HepG2 (cell line): ENCODE measurements at regions not wholly inside any gene's neighbourhood (a gene's known extent, or its start where the extent isn't known, plus 50 kb on each side); places are given as distances from the start of the nearest gene placed in this dataset.

Experiments
- ATAC-seq: fragments of 200-7000 bp; cut with Tn5 transposase; 3 replicates; pipeline ENCODE4 v1.9.1; 2020; ENCODE audit warnings: mild to moderate bottlenecking, moderate library complexity
- BruUV-seq: library from RNA; stranded (reverse); fragments of 400-500 nt; replicated peaks from 2 replicates; lab custom pipeline; 2021; lab: Mats Ljungman, UMichigan
- CTCF ChIA-PET: fragments of 300-600 bp; formaldehyde crosslinking; extraction: SDS; loops from one replicate; lab custom pipeline; 2021; ENCODE audit warnings: low total read pairs, inconsistent platforms, low intra/inter-chr PET ratio; lab: Yijun Ruan, JAX
- POLR2A ChIA-PET: fragments of 350-600 bp; sonication (Branson Sonifier 250); formaldehyde crosslinking; loops from one replicate; lab custom pipeline; 2020; ENCODE audit warnings: antibody characterized with exemption, inconsistent platforms; lab: Yijun Ruan, JAX
- DNase-seq: peaks from one replicate; pipeline ENCODE4 v3.0.0-alpha.2; 2015; ENCODE audit warnings: low spot score
- FAIRE-seq: peaks from 3 replicates; lab custom pipeline; 2011; peaks lifted over from hg19 to GRCh38; lab: Jason Lieb, UNC
- H2AFZ ChIP-seq: one replicate; pipeline ENCODE4 v1.6.1; 2011; ENCODE audit warnings: low read length, inconsistent platforms
- H3K27ac ChIP-seq: fragments of 300-600 bp; 3 replicates; pipeline ENCODE4 v1.8.0; 2011; ENCODE audit warnings: mixed run types, mild to moderate bottlenecking, mixed read lengths, low read length, inconsistent platforms; ENCODE audit not compliant: insufficient read depth; ENCODE audit errors: extremely low read length
- H3K27me3 ChIP-seq, 2 experiments: fragments of 200-600 bp in 1 of 2; 2 replicates in 1 of 2; 3 replicates in 1 of 2; pipeline versions ENCODE4 v1.6.0 to v1.8.0; 2011; ENCODE audit warnings: low read length in 2 of 2, mild to moderate bottlenecking in 2 of 2, moderate library complexity in 2 of 2, inconsistent platforms in 1 of 2; ENCODE audit not compliant: insufficient read depth in 2 of 2, control insufficient read depth in 1 of 2
- H3K36me3 ChIP-seq, 2 experiments: fragments of 200-600 bp in 1 of 2; replicated peaks in 1 of 2; 2 replicates in 1 of 2; 3 replicates in 1 of 2; pipeline versions ENCODE4 v1.5.1 to v1.8.0; 2011; ENCODE audit warnings: low read length in 2 of 2, inconsistent platforms in 1 of 2; ENCODE audit not compliant: insufficient read depth in 2 of 2, control insufficient read depth in 1 of 2
- H3K4me1 ChIP-seq: 2 replicates; pipeline ENCODE4 v1.5.1; 2012; ENCODE audit warnings: low read length, inconsistent platforms; ENCODE audit not compliant: insufficient read depth
- H3K4me2 ChIP-seq: 2 replicates; pipeline ENCODE4 v1.6.0; 2011; ENCODE audit warnings: low read depth, low read length, inconsistent platforms
- H3K4me3 ChIP-seq, 3 experiments: fragments of 200-600 bp in 1 of 3; sonication (generic), shearing (Covaris generic) in 1 of 3; replicated peaks in 1 of 3; 2 replicates each; pipeline ENCODE4 v1.5.1; 2011 to 2016; ENCODE audit warnings: low read length in 3 of 3, inconsistent platforms in 2 of 3, low read depth in 2 of 3, mild to moderate bottlenecking in 2 of 3, control low read depth in 1 of 3, mixed read lengths in 1 of 3; ENCODE audit not compliant: insufficient read depth in 1 of 3
- H3K79me2 ChIP-seq: one replicate; pipeline ENCODE4 v1.6.1; 2011; ENCODE audit warnings: low read length, inconsistent platforms; ENCODE audit not compliant: insufficient read depth
- H3K9ac ChIP-seq: 2 replicates; pipeline ENCODE4 v1.6.0; 2011; ENCODE audit warnings: mild to moderate bottlenecking, low read depth, low read length, inconsistent platforms; ENCODE audit not compliant: insufficient read depth
- H3K9me3 ChIP-seq: 2 replicates; pipeline ENCODE4 v1.5.1; 2012; ENCODE audit warnings: mild to moderate bottlenecking, low read length
- H4K20me1 ChIP-seq: 2 replicates; pipeline ENCODE4 v1.6.0; 2011; ENCODE audit warnings: inconsistent platforms, mild to moderate bottlenecking, low read length, moderate library complexity; ENCODE audit not compliant: insufficient read depth
- GATAD2A ChIP-seq: IDR thresholded peaks from 2 replicates; pipeline ENCODE4 v1.6.1; 2016
- GPN1 ChIP-seq: sonication (generic); formaldehyde crosslinking; IDR thresholded peaks from 2 replicates; pipeline ENCODE4 v1.5.1; 2020; ENCODE audit warnings: missing genetic modification reagents, borderline replicate concordance
- PITX1 ChIP-seq: sonication (generic); formaldehyde crosslinking; IDR thresholded peaks from 2 replicates; pipeline ENCODE4 v1.5.1; 2020; ENCODE audit warnings: mild to moderate bottlenecking, missing genetic modification reagents
- PLRG1 ChIP-seq: fragments of 450-650 bp; conservative IDR thresholded peaks from 2 replicates; pipeline ENCODE4 v1.6.1; 2016
- REST ChIP-seq, 2 experiments: IDR thresholded peaks; 2 replicates each; pipeline ENCODE4 v1.6.1; 2011 to 2012; ENCODE audit warnings: low read length in 2 of 2, borderline replicate concordance in 1 of 2, low read depth in 1 of 2, mild to moderate bottlenecking in 1 of 2, moderate library complexity in 1 of 2
- RFX3 ChIP-seq: IDR thresholded peaks from 2 replicates; pipeline ENCODE4 v1.6.1; 2016; ENCODE audit warnings: missing biosample characterization, missing genetic modification reagents
- USF2 ChIP-seq, 2 experiments: sonication (generic) in 1 of 2; formaldehyde crosslinking in 1 of 2; IDR thresholded peaks; 2 replicates each; pipeline versions ENCODE4 v1.5.1 to v1.6.1; 2011 to 2020; ENCODE audit warnings: borderline replicate concordance in 1 of 2, low read depth in 1 of 2, low read length in 1 of 2, mild to moderate bottlenecking in 1 of 2, missing genetic modification reagents in 1 of 2, moderate library complexity in 1 of 2
- YEATS4 ChIP-seq: sonication (generic); formaldehyde crosslinking; IDR thresholded peaks from 2 replicates; pipeline ENCODE4 v1.4.0; 2020; ENCODE audit warnings: missing genetic modification reagents, borderline replicate concordance
- ZBTB43 ChIP-seq: sonication (generic); formaldehyde crosslinking; conservative IDR thresholded peaks from 2 replicates; pipeline ENCODE4 v1.4.0; 2020; ENCODE audit warnings: missing genetic modification reagents
- ZMAT3 ChIP-seq: sonication (generic); formaldehyde crosslinking; conservative IDR thresholded peaks from 2 replicates; pipeline ENCODE4 v1.7.0; 2021; ENCODE audit warnings: missing genetic modification reagents
- ZNF276 ChIP-seq: sonication (generic); formaldehyde crosslinking; IDR thresholded peaks from 2 replicates; pipeline ENCODE4 v1.4.0; 2020; ENCODE audit warnings: mild to moderate bottlenecking, low read depth, missing genetic modification reagents
- ZNF691 ChIP-seq: sonication (generic); formaldehyde crosslinking; IDR thresholded peaks from 2 replicates; pipeline ENCODE4 v1.4.0; 2020; ENCODE audit warnings: missing genetic modification reagents, low read depth, mild to moderate bottlenecking, borderline replicate concordance
- ZSCAN29 ChIP-seq: sonication (generic); formaldehyde crosslinking; conservative IDR thresholded peaks from 2 replicates; pipeline ENCODE4 v1.4.0; 2020; ENCODE audit warnings: mild to moderate bottlenecking, missing genetic modification reagents
- WGBS: methylation state at CpG from one replicate; pipeline ENCODE4 v1.1.6; 2017; ENCODE audit warnings: low lambda C conversion rate; 5-methylcytosine and 5-hydroxymethylcytosine counted together
- in situ Hi-C: cut with HindIII; loops from 2 replicates; pipeline ENCODE4 v1.10.0; 2017; ENCODE audit warnings: low pct_unique_long_range_greater_than_20kb; ENCODE audit not compliant: extremely low pct_ligation_motif_present
- intact Hi-C: fragments of 100-400 bp; cut with micrococcal nuclease; formaldehyde crosslinking; loops from one replicate; pipeline ENCODE4 v1.10.0; 2022; ENCODE audit not compliant: unreplicated experiment

- TF ChIP-seq PITX1 (CRISPR knock-in tag) (no peak), PLRG1 (no peak), GPN1 (CRISPR knock-in tag) (no peak), ZBTB43 (CRISPR knock-in tag) (no peak)
These were observed 67.1 kb downstream of the TANC2 start (continued) for GRCh38 chr17:63033142-63033541.

- H3K27ac ChIP-seq: no peak overlapping the region
- no peaks in the 10 kb centered on the region for H3K4me1 ChIP-seq
- ChIA-PET CTCF (no interaction called here), POLR2A (no interaction called here)
- H3K4me3 ChIP-seq: no peak overlapping the region
- ATAC-seq (no peak), DNase-seq (no peak), FAIRE-seq (no peak)
- H3K9me3 ChIP-seq: no peaks in the 10 kb centered on the region
- BruUV-seq: no TSS peak
- no peaks in the 10 kb centered on the region for H3K36me3 ChIP-seq
- in situ Hi-C loops (no loop called here), intact Hi-C loops (no loop called here)
- no peak overlapping the region for H3K9ac ChIP-seq
- H3K27me3 ChIP-seq: no peaks in the 10 kb centered on the region; a peak in 1 of 5 replicates
- no peak overlapping the region for H2AFZ ChIP-seq
- no peak overlapping the region for H3K4me2 ChIP-seq
- no peaks in the 10 kb centered on the region for H4K20me1 ChIP-seq
- 53% methylated on average over 4 of the region's 4 CpGs for WGBS
- no peaks in the 10 kb centered on the region for H3K79me2 ChIP-seq
- TF ChIP-seq RFX3 (CRISPR knock-in tag) (no peak), ZNF276 (CRISPR knock-in tag) (no peak), USF2 (IDR thresholded peaks at IDR 0.05; ENCODE audit: low read depth, low read length) (no peak), USF2 (CRISPR knock-in tag; IDR thresholded peaks at IDR 0.05; ENCODE audit: borderline replicate concordance) (no peak), REST (IDR thresholded peaks at IDR 0.05; ENCODE audit: borderline replicate concordance in 1 of 2, low read depth in 1 of 2, low read length in 2 of 2) (no peak), ZNF691 (CRISPR knock-in tag) (no peak), YEATS4 (CRISPR knock-in tag) (no peak), GATAD2A (no peak), ZSCAN29 (no peak), ZMAT3 (CRISPR knock-in tag) (no peak)
These were observed 69.2 kb downstream of the TANC2 start for GRCh38 chr17:63035271-63035670.
